Neural cell (in vitro differentiated cells): ENCODE measurements at regions not wholly inside any gene's neighbourhood (a gene's known extent, or its start where the extent isn't known, plus 50 kb on each side); places are given as distances from the start of the nearest gene placed in this dataset.

ENCODE experiments used
- H2AFZ ChIP-seq: fragments of 200-600, 300-800 bp; sonication (generic), shearing (Covaris generic); 2 replicates; pipeline ENCODE4 v1.6.0; 2014; ENCODE audit warnings: low read depth, mild to moderate bottlenecking, antibody characterized with exemption, low read length, moderate library complexity
- H3F3A ChIP-seq: fragments of 200-600 bp; shearing (Covaris generic); 2 replicates; pipeline ENCODE4 v1.6.1; 2016; ENCODE audit warnings: mild to moderate bottlenecking, moderate library complexity, mixed read lengths, antibody characterized with exemption, low read length; ENCODE audit not compliant: insufficient read depth, poor library complexity, severe bottlenecking
- H3K27ac ChIP-seq: fragments of 200-600, 300-800 bp; sonication (generic), shearing (Covaris generic); 2 replicates; pipeline ENCODE4 v1.5.1; 2014; ENCODE audit warnings: mild to moderate bottlenecking, low read length, moderate library complexity
- H3K27me3 ChIP-seq: fragments of 300-800, 200-600 bp; sonication (generic), shearing (Covaris generic); 2 replicates; pipeline ENCODE4 v1.6.0; 2014; ENCODE audit warnings: mild to moderate bottlenecking, low read depth, low read length, moderate library complexity; ENCODE audit not compliant: insufficient read depth
- H3K36me3 ChIP-seq: fragments of 300-800, 200-600 bp; sonication (generic), shearing (Covaris generic); 2 replicates; pipeline ENCODE4 v1.5.1; 2014; ENCODE audit warnings: mild to moderate bottlenecking, antibody characterized with exemption, low read length, moderate library complexity; ENCODE audit not compliant: insufficient read depth
- H3K4me2 ChIP-seq: fragments of 300-800, 200-600 bp; sonication (generic), shearing (Covaris generic); 2 replicates; pipeline ENCODE4 v1.6.0; 2014; ENCODE audit warnings: mild to moderate bottlenecking, low read length
- H3K4me3 ChIP-seq: fragments of 300-800, 200-600 bp; sonication (generic), shearing (Covaris generic); 2 replicates; pipeline ENCODE4 v1.5.1; 2014; ENCODE audit warnings: mild to moderate bottlenecking, low read length, moderate library complexity
- H3K79me2 ChIP-seq: fragments of 200-600 bp; shearing (Covaris generic); replicated peaks from 2 replicates; pipeline ENCODE4 v1.6.0; 2014; ENCODE audit warnings: mild to moderate bottlenecking, low read length, moderate library complexity; ENCODE audit not compliant: insufficient read depth
- H3K9ac ChIP-seq: fragments of 300-800, 200-600 bp; sonication (generic), shearing (Covaris generic); 2 replicates; pipeline ENCODE4 v1.6.1; 2016; ENCODE audit warnings: mild to moderate bottlenecking, low read length, mixed read lengths
- H3K9me2 ChIP-seq: fragments of 200-600 bp; shearing (Covaris generic); 2 replicates; pipeline ENCODE4 v1.6.1; 2016; ENCODE audit warnings: mild to moderate bottlenecking, low read length, mixed read lengths; ENCODE audit not compliant: insufficient read depth
- H3K9me3 ChIP-seq: fragments of 200-600, 300-800 bp; sonication (generic), shearing (Covaris generic); 2 replicates; pipeline ENCODE4 v1.6.1; 2016; ENCODE audit warnings: mild to moderate bottlenecking, mixed run types, low read length, moderate library complexity, mixed read lengths
- H4K20me1 ChIP-seq: fragments of 200-600 bp; shearing (Covaris generic); 2 replicates; pipeline ENCODE4 v1.6.1; 2016; ENCODE audit warnings: mild to moderate bottlenecking, mixed run types; ENCODE audit not compliant: insufficient read depth
- EP300 ChIP-seq: fragments of 450-650 bp; conservative IDR thresholded peaks from 2 replicates; pipeline ENCODE4 v1.6.1; 2014; ENCODE audit warnings: antibody characterized with exemption, mild to moderate bottlenecking, moderate library complexity; ENCODE audit not compliant: poor library complexity, severe bottlenecking
- EZH2 ChIP-seq: fragments of 200-600, 300-800 bp; shearing (Covaris generic), sonication (generic); IDR thresholded peaks from 2 replicates; pipeline ENCODE4 v1.6.1; 2014; ENCODE audit warnings: antibody characterized with exemption, low read length, borderline replicate concordance, mild to moderate bottlenecking; ENCODE audit not compliant: insufficient read depth, poor library complexity, severe bottlenecking
- MXI1 ChIP-seq: fragments of 450-650 bp; conservative IDR thresholded peaks from 2 replicates; pipeline ENCODE4 v1.6.1; 2014; ENCODE audit warnings: antibody characterized with exemption, mild to moderate bottlenecking; ENCODE audit not compliant: poor library complexity, severe bottlenecking
- POLR2AphosphoS5 ChIP-seq: IDR thresholded peaks from 2 replicates; pipeline ENCODE4 v1.6.1; 2012
- RAD21 ChIP-seq: fragments of 450-650 bp; conservative IDR thresholded peaks from 2 replicates; pipeline ENCODE4 v1.6.1; 2014; ENCODE audit warnings: antibody characterized with exemption, mild to moderate bottlenecking, moderate library complexity
- SMC3 ChIP-seq: fragments of 450-650 bp; conservative IDR thresholded peaks from 2 replicates; pipeline ENCODE4 v1.6.1; 2014; ENCODE audit warnings: antibody characterized with exemption, mild to moderate bottlenecking, moderate library complexity; ENCODE audit not compliant: poor library complexity
- TAF1 ChIP-seq: IDR thresholded peaks from 2 replicates; pipeline ENCODE4 v1.6.1; 2012; ENCODE audit warnings: low read depth
- TF ChIP-seq, protein P1 (sequence below): IDR thresholded peaks from 2 replicates; pipeline ENCODE4 v1.6.1; 2012; ENCODE audit warnings: borderline replicate concordance
- TF ChIP-seq, protein P2 (sequence below): fragments of 450-650 bp; IDR thresholded peaks from 2 replicates; pipeline ENCODE4 v1.5.1; 2014; ENCODE audit warnings: antibody characterized with exemption, mild to moderate bottlenecking, moderate library complexity; ENCODE audit not compliant: poor library complexity, severe bottlenecking

DNA sequence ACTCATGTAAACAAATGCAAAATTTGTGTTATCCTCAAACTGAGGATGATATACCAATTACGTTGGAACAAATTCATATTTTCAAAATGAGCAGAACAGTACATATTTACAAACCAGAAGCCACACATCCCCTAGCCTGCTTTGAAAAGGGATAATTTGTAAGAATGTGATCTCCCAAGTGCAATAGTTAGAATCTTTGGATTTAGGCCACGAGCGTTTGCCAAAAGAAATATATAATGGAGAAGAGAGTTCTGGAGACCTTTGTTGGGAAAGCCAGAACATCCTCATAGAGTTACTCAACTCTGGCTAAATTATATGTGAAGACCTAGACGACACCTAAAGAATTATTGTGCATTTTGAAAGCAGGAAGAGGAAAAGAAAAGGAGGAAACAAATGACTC, 449.3 kb downstream of the KCNJ2 start:
- no peak overlapping the region for H3K4me3 ChIP-seq
- H3K9me3 ChIP-seq, result no peaks in the 10 kb centered on the region
- H2AFZ ChIP-seq, result no peak overlapping the region
- H3F3A ChIP-seq, result no peaks in the 10 kb centered on the region
- H3K27ac ChIP-seq, result no peak overlapping the region
- H3K4me2 ChIP-seq, result no peak overlapping the region
- no peaks in the 10 kb centered on the region for H3K36me3 ChIP-seq
- H3K79me2 ChIP-seq, result no peaks in the 10 kb centered on the region
- no peaks in the 10 kb centered on the region for H3K9me2 ChIP-seq
- no peaks in the 10 kb centered on the region for H3K27me3 ChIP-seq
- no peaks in the 10 kb centered on the region for H4K20me1 ChIP-seq
- no peak overlapping the region for H3K9ac ChIP-seq
- TF ChIP-seq SMC3, result no peak
- no peak for TF ChIP-seq MXI1
- no peak for TF ChIP-seq EZH2
- TF ChIP-seq, protein P1, sequence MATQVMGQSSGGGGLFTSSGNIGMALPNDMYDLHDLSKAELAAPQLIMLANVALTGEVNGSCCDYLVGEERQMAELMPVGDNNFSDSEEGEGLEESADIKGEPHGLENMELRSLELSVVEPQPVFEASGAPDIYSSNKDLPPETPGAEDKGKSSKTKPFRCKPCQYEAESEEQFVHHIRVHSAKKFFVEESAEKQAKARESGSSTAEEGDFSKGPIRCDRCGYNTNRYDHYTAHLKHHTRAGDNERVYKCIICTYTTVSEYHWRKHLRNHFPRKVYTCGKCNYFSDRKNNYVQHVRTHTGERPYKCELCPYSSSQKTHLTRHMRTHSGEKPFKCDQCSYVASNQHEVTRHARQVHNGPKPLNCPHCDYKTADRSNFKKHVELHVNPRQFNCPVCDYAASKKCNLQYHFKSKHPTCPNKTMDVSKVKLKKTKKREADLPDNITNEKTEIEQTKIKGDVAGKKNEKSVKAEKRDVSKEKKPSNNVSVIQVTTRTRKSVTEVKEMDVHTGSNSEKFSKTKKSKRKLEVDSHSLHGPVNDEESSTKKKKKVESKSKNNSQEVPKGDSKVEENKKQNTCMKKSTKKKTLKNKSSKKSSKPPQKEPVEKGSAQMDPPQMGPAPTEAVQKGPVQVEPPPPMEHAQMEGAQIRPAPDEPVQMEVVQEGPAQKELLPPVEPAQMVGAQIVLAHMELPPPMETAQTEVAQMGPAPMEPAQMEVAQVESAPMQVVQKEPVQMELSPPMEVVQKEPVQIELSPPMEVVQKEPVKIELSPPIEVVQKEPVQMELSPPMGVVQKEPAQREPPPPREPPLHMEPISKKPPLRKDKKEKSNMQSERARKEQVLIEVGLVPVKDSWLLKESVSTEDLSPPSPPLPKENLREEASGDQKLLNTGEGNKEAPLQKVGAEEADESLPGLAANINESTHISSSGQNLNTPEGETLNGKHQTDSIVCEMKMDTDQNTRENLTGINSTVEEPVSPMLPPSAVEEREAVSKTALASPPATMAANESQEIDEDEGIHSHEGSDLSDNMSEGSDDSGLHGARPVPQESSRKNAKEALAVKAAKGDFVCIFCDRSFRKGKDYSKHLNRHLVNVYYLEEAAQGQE, result no peak
- no peak for TF ChIP-seq TAF1
- no peak for TF ChIP-seq POLR2AphosphoS5
- TF ChIP-seq, protein P2, sequence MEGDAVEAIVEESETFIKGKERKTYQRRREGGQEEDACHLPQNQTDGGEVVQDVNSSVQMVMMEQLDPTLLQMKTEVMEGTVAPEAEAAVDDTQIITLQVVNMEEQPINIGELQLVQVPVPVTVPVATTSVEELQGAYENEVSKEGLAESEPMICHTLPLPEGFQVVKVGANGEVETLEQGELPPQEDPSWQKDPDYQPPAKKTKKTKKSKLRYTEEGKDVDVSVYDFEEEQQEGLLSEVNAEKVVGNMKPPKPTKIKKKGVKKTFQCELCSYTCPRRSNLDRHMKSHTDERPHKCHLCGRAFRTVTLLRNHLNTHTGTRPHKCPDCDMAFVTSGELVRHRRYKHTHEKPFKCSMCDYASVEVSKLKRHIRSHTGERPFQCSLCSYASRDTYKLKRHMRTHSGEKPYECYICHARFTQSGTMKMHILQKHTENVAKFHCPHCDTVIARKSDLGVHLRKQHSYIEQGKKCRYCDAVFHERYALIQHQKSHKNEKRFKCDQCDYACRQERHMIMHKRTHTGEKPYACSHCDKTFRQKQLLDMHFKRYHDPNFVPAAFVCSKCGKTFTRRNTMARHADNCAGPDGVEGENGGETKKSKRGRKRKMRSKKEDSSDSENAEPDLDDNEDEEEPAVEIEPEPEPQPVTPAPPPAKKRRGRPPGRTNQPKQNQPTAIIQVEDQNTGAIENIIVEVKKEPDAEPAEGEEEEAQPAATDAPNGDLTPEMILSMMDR, result no peak
- TF ChIP-seq EP300, result no peak
- TF ChIP-seq RAD21, result no peak

DNA sequence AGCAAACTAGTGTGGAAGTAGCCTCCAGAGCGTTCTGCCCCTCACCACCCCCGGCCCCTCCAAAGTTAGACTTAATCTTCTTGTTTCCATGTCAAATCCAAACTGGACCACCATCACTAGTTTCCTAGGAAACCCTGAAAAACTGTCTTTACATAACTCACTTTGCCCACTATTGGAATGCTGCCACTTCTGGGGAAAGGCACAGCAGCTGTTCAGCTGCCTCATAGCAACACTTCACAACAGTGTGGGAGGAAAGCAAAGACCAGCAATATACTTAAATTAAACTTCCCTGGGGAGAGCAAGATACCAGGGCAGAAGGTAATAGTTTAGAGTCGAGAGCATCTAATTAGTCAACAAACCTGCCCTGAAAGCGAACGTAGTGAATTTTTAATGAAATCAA, 452.2 kb downstream of the KCNJ2 start:
- Histone ChIP-seq H2AFZ (no peak overlapping the region), H3K4me3 (no peak overlapping the region), H3K9ac (no peak overlapping the region), H3F3A (no peaks in the 10 kb centered on the region), H4K20me1 (no peaks in the 10 kb centered on the region), H3K27me3 (no peaks in the 10 kb centered on the region), H3K36me3 (no peaks in the 10 kb centered on the region), H3K79me2 (no peaks in the 10 kb centered on the region), H3K9me3 (no peaks in the 10 kb centered on the region), H3K27ac (no peak overlapping the region), H3K9me2 (no peaks in the 10 kb centered on the region), H3K4me2 (no peak overlapping the region)
- TF ChIP-seq, protein P2, result no peak
- TF ChIP-seq, protein P1, result no peak
- no peak for TF ChIP-seq POLR2AphosphoS5
- TF ChIP-seq TAF1, result no peak
- no peak for TF ChIP-seq RAD21
- TF ChIP-seq EZH2, result no peak
